GM12878 (cell line): ENCODE measurements at regions not wholly inside any gene's neighbourhood (a gene's known extent, or its start where the extent isn't known, plus 50 kb on each side); places are given as distances from the start of the nearest gene placed in this dataset.

ENCODE experiments used
- ATAC-seq: fragments of 200-7000 bp; cut with Tn5 transposase; 3 replicates; pipeline ENCODE4 v1.9.1; 2020; ENCODE audit warnings: mild to moderate bottlenecking, moderate library complexity
- BruUV-seq: library from RNA; stranded (reverse); fragments of 400-500 nt; replicated peaks from 2 replicates; lab custom pipeline; 2021; lab: Mats Ljungman, UMichigan
- CTCF ChIA-PET: fragments of 300-600 bp; sonication (Branson Sonifier 250); formaldehyde crosslinking; extraction: SDS; loops from one replicate; lab custom pipeline; 2021; ENCODE audit warnings: inconsistent platforms; lab: Yijun Ruan, JAX
- POLR2A ChIA-PET: fragments of 350-600 bp; formaldehyde crosslinking; extraction: SDS; loops from one replicate; lab custom pipeline; 2021; ENCODE audit warnings: inconsistent platforms; lab: Charles Lee
- RAD21 ChIA-PET: fragments of 300-600 bp; sonication (Branson Sonifier 250); formaldehyde crosslinking; loops from one replicate; lab custom pipeline; 2023; ENCODE audit warnings: antibody characterized with exemption; ENCODE audit not compliant: unreplicated experiment; lab: Charles Lee
- SMC1A ChIA-PET: fragments of 300-600 bp; sonication (Branson Sonifier 250); formaldehyde crosslinking; loops from one replicate; lab custom pipeline; 2023; ENCODE audit not compliant: unreplicated experiment, uncharacterized antibody; lab: Charles Lee
- DNase-seq: peaks from one replicate; pipeline ENCODE4 v3.0.0-alpha.2; 2011; ENCODE audit warnings: low read depth, low spot score
- FAIRE-seq: peaks from 3 replicates; lab custom pipeline; 2011; peaks lifted over from hg19 to GRCh38; lab: Jason Lieb, UNC
- H2AFZ ChIP-seq: 2 replicates; pipeline ENCODE4 v1.6.0; 2011; ENCODE audit warnings: low read depth, low read length, control low read depth; ENCODE audit not compliant: control insufficient read depth
- H3K27ac ChIP-seq: 2 replicates; pipeline ENCODE4 v1.5.1; 2011; ENCODE audit warnings: control low read depth; ENCODE audit not compliant: control insufficient read depth, insufficient read depth
- H3K27me3 ChIP-seq, 2 experiments: replicated peaks in 1 of 2; 2 replicates each; pipeline versions ENCODE4 v1.6.0 to v1.6.1; 2011; ENCODE audit warnings: low read length in 1 of 2; ENCODE audit not compliant: control insufficient read depth in 2 of 2, insufficient read depth in 2 of 2
- H3K36me3 ChIP-seq, 2 experiments: 2 replicates each; pipeline ENCODE4 v1.5.1; 2011; ENCODE audit warnings: low read length in 1 of 2; ENCODE audit not compliant: control insufficient read depth in 2 of 2, insufficient read depth in 2 of 2
- H3K4me1 ChIP-seq: 2 replicates; pipeline ENCODE4 v1.6.1; 2011; ENCODE audit warnings: mild to moderate bottlenecking, low read length, moderate library complexity, mixed read lengths; ENCODE audit not compliant: control insufficient read depth, insufficient read depth
- H3K4me2 ChIP-seq: 2 replicates; pipeline ENCODE4 v1.6.0; 2011; ENCODE audit warnings: control low read depth; ENCODE audit not compliant: control insufficient read depth, insufficient read depth
- H3K4me3 ChIP-seq: fragments of 200-600 bp; sonication (generic); 2 replicates; pipeline ENCODE4 v1.5.1; 2016
- H3K79me2 ChIP-seq: 2 replicates; pipeline ENCODE4 v1.6.0; 2011; ENCODE audit warnings: low read length; ENCODE audit not compliant: control insufficient read depth, insufficient read depth
- H3K9ac ChIP-seq: 2 replicates; pipeline ENCODE4 v1.8.0; 2011; ENCODE audit warnings: low read length, control low read depth, mixed read lengths; ENCODE audit not compliant: control insufficient read depth, insufficient read depth
- H3K9me3 ChIP-seq: replicated peaks from 3 replicates; pipeline ENCODE4 v1.5.1; 2011; ENCODE audit warnings: mild to moderate bottlenecking, low read length; ENCODE audit not compliant: control insufficient read depth, insufficient read depth
- H4K20me1 ChIP-seq: 2 replicates; pipeline ENCODE4 v1.6.0; 2011; ENCODE audit not compliant: control insufficient read depth, insufficient read depth
- BRCA1 ChIP-seq: IDR thresholded peaks from 2 replicates; pipeline ENCODE4 v1.6.1; 2011; ENCODE audit warnings: low read depth, low read length, improper control_type of control experiment
- EGR1 ChIP-seq, 2 experiments: IDR thresholded peaks; 1 replicate in 1 of 2; 2 replicates in 1 of 2; pipeline ENCODE4 v1.6.1; 2011 to 2012; ENCODE audit warnings: low read depth in 2 of 2, low read length in 2 of 2, borderline replicate concordance in 1 of 2, mild to moderate bottlenecking in 1 of 2, moderate library complexity in 1 of 2
- JUND ChIP-seq: IDR thresholded peaks from 2 replicates; pipeline ENCODE4 v1.6.1; 2012; ENCODE audit warnings: low read depth, mild to moderate bottlenecking, low read length, improper control_type of control experiment, moderate library complexity
- MTA2 ChIP-seq: fragments of 450-650 bp; IDR thresholded peaks from 2 replicates; pipeline ENCODE4 v1.6.1; 2016; ENCODE audit warnings: low read depth, mild to moderate bottlenecking, moderate library complexity
- MTA3 ChIP-seq: IDR thresholded peaks from 2 replicates; pipeline ENCODE4 v1.6.1; 2012; ENCODE audit warnings: low read length, inconsistent platforms, borderline replicate concordance
- MYB ChIP-seq: fragments of 150-350 bp; IDR thresholded peaks from 2 replicates; pipeline ENCODE4 v1.6.1; 2014; ENCODE audit warnings: mild to moderate bottlenecking, low read depth, low read length, borderline replicate concordance
- POLR2A ChIP-seq: IDR thresholded peaks from 2 replicates; pipeline ENCODE4 v1.6.1; 2011; ENCODE audit warnings: low read depth, mild to moderate bottlenecking, low read length
- POU2F2 ChIP-seq: IDR thresholded peaks from 3 replicates; pipeline ENCODE4 v1.6.1; 2011; ENCODE audit warnings: low read depth, mild to moderate bottlenecking, low read length, borderline replicate concordance
- RAD21 ChIP-seq: IDR thresholded peaks from 2 replicates; pipeline ENCODE4 v1.6.1; 2011; ENCODE audit warnings: mild to moderate bottlenecking, low read depth, low read length, moderate library complexity; ENCODE audit not compliant: insufficient read depth
- RBBP5 ChIP-seq: fragments of 200-600 bp; sonication (generic); conservative IDR thresholded peaks from 2 replicates; pipeline ENCODE4 v1.6.1; 2016
- SIX5 ChIP-seq: IDR thresholded peaks from 2 replicates; pipeline ENCODE4 v1.6.1; 2011; ENCODE audit warnings: mild to moderate bottlenecking, low read depth, low read length, moderate library complexity; ENCODE audit not compliant: severe bottlenecking
- SMARCA5 ChIP-seq: fragments of 450-650 bp; IDR thresholded peaks from 2 replicates; pipeline ENCODE4 v1.6.1; 2017; ENCODE audit warnings: mild to moderate bottlenecking
- SRF ChIP-seq, 2 experiments: IDR thresholded peaks; 2 replicates each; pipeline ENCODE4 v1.6.1; 2011; ENCODE audit warnings: low read depth in 2 of 2, low read length in 2 of 2, mild to moderate bottlenecking in 1 of 2, moderate library complexity in 1 of 2
- TARDBP ChIP-seq: IDR thresholded peaks from 2 replicates; pipeline ENCODE4 v1.6.1; 2016; ENCODE audit warnings: borderline replicate concordance
- WGBS: methylation state at CpG from one replicate; pipeline ENCODE4 v1.1.6; 2016; ENCODE audit warnings: low lambda C conversion rate; ENCODE audit not compliant: insufficient replicate concordance, insufficient coverage; ENCODE audit errors: missing lambda C conversion rate; 5-methylcytosine and 5-hydroxymethylcytosine counted together
- in situ Hi-C: fragments of 300-500 bp; cut with MboI; formaldehyde crosslinking; loops from 9 replicates; pipeline ENCODE4 v1.14.3; 2018; ENCODE audit warnings: mixed read lengths
- intact Hi-C: fragments of 100-400 bp; cut with micrococcal nuclease; formaldehyde crosslinking; loops from one replicate; pipeline ENCODE4 v1.14.2; 2022; ENCODE audit not compliant: unreplicated experiment
- TF ChIP-seq, protein P1 (sequence below): IDR thresholded peaks from 2 replicates; pipeline ENCODE4 v1.6.1; 2011; ENCODE audit warnings: mild to moderate bottlenecking, low read depth, low read length, moderate library complexity; ENCODE audit not compliant: insufficient replicate concordance

DNA sequence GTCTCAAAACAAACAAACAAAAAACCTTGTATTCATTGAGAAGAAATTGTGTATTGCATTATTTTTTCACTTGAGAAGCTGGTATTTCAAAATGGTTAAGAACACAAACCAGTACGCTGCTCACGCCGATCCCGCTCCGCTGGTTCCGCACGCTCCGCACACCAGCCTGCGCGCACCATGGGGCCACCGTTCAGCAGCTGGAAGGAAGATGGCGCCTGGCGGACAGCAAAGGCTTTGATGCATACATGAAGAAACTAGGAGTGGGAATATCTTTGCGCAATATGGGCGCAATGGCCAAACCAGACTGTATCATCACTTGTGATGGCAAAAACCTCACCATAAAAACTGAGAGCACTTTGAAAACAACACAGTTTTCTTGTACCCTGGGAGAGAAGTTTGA lies 75.7 kb downstream of the RBM43 start (continued):
- no peak for TF ChIP-seq JUND

DNA sequence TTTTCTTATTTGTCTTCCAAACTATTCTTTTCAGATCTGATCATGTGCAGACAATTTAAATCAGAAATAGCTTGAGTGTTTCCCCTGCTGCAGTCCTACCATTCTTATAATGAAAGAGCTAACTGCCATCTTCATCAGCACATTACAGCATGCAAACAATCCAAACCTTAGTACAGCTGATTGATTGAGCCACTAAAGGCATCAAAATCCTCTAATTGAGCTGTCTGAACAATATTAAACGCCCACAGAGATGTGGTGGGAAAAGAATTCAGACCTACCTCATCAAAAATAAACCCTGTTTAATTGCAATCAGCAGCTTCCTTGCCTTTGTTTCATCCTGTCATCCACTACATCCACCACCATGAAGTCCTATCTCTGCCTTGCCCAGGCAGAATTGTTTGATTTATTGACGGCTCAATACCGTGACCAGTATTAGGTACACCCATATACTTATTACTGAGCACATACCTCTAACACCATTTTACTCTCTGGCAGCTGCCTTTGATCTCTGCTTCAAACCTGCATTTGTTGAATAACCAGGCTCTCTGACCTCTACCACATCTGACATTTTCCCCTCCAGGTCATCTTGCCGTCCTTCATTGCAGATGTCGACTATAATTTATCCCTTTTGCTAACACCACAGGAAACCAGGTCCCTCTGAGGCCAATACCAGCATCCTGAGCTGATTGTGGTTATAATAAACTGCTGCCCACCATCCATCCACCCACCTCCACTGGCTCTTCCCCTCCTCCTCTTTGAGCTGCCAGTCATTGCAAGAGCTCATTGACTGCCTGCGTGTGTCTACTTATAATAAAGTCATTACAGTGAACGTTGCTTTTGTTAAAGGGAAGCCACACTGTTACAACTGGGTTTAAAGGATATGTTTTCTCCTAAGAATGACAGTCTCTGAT lies 78.5 kb downstream of the RBM43 start:
- Histone ChIP-seq H3K79me2 (no peaks in the 10 kb centered on the region), H3K4me3 (no peak overlapping the region), H3K4me2 (no peak overlapping the region), H3K9me3 (no peaks in the 10 kb centered on the region), H4K20me1 (no peaks in the 10 kb centered on the region), H3K27me3 (no peaks in the 10 kb centered on the region; a peak in 1 of 4 replicates), H3K4me1 (no peaks in the 10 kb centered on the region), H3K27ac (no peak overlapping the region), H2AFZ (no peak overlapping the region)
- WGBS, result 39% methylated on average over 7 of the region's 7 CpGs
- BruUV-seq, result no TSS peak
- intact Hi-C loops, result no loop called here
- ChIA-PET CTCF (interaction anchor here (1.5 kb wide), 1 partner anchor 9 kb away, joined by 4 read pairs; no protein-coding TSS in a partner anchor), RAD21 (no interaction called here), POLR2A (no interaction called here), SMC1A (no interaction called here)
- DNase-seq (no peak), FAIRE-seq (no peak), ATAC-seq (no peak)
- in situ Hi-C loops, result no loop called here
- TF ChIP-seq RAD21 (no peak), SMARCA5 (no peak), TARDBP (no peak), RBBP5 (no peak), SIX5 (no peak), MYB (no peak), MTA2 (no peak), SRF (IDR thresholded peaks at IDR 0.05; ENCODE audit: low read depth in 2 of 2, low read length in 2 of 2) (no peak), EGR1 (IDR thresholded peaks at IDR 0.05; ENCODE audit: borderline replicate concordance in 1 of 2, low read depth in 2 of 2, low read length in 2 of 2) (no peak), POU2F2 (no peak), POLR2A (no peak), MTA3 (no peak), BRCA1 (no peak)
- TF ChIP-seq, protein P1, sequence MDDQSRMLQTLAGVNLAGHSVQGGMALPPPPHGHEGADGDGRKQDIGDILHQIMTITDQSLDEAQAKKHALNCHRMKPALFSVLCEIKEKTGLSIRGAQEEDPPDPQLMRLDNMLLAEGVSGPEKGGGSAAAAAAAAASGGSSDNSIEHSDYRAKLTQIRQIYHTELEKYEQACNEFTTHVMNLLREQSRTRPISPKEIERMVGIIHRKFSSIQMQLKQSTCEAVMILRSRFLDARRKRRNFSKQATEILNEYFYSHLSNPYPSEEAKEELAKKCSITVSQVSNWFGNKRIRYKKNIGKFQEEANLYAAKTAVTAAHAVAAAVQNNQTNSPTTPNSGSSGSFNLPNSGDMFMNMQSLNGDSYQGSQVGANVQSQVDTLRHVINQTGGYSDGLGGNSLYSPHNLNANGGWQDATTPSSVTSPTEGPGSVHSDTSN, result no peak
- TF ChIP-seq, all 136 proteins: peak for 0
- no peak overlapping the region for H3K9ac ChIP-seq
- H3K36me3 ChIP-seq, result no peaks in the 10 kb centered on the region
